WI38 (cell line): ENCODE measurements at regions not wholly inside any gene's neighbourhood (a gene's known extent, or its start where the extent isn't known, plus 50 kb on each side); places are given as distances from the start of the nearest gene placed in this dataset.

Source experiments
- H3K4me3 ChIP-seq: 2 replicates; pipeline ENCODE4 v1.5.1; 2011; ENCODE audit warnings: low read depth, mild to moderate bottlenecking, control low read depth, low read length
- CTCF ChIP-seq: IDR thresholded peaks from 2 replicates; pipeline ENCODE4 v1.5.1; 2012; ENCODE audit warnings: low read depth, mild to moderate bottlenecking, control low read depth, low read length

GRCh38 chr4:71151054-71151453 lies 157.6 kb downstream of the DCK start:
- no peak overlapping the region for H3K4me3 ChIP-seq
- no peak for TF ChIP-seq CTCF

GRCh38 chr4:71156616-71157015 lies 163.2 kb downstream of the DCK start:
- no peak overlapping the region for H3K4me3 ChIP-seq
- TF ChIP-seq CTCF = no peak

- TF ChIP-seq CTCF = no peak
- H3K4me3 ChIP-seq = no peak overlapping the region
These were observed 168.9 kb downstream of the DCK start for GRCh38 chr4:71162386-71162785.

GRCh38 chr4:71163317-71163716 lies 169.9 kb downstream of the DCK start:
- H3K4me3 ChIP-seq = no peak overlapping the region
- no peak for TF ChIP-seq CTCF

- no peak overlapping the region for H3K4me3 ChIP-seq
- TF ChIP-seq CTCF = no peak
These were observed 171.7 kb upstream of the SLC4A4 start for GRCh38 chr4:71167083-71167482.

GRCh38 chr4:71171592-71171991 lies 167.2 kb upstream of the SLC4A4 start:
- no peak for TF ChIP-seq CTCF
- H3K4me3 ChIP-seq = no peak overlapping the region

- no peak for TF ChIP-seq CTCF
These were observed 157.5 kb upstream of the SLC4A4 start for GRCh38 chr4:71181332-71181731.

More at GRCh38 chr4:71181332-71181731, 157.5 kb upstream of the SLC4A4 start:
- no peak overlapping the region for H3K4me3 ChIP-seq
